VCaP (cell line): ENCODE measurements at regions not wholly inside any gene's neighbourhood (a gene's known extent, or its start where the extent isn't known, plus 50 kb on each side); places are given as distances from the start of the nearest gene placed in this dataset.

Experiments
- H3K27ac ChIP-seq: fragments of 450-650 bp; 2 replicates; pipeline ENCODE4 v1.5.1; 2017
- TF ChIP-seq, protein P1 (sequence below): fragments of 450-650 bp; conservative IDR thresholded peaks from 2 replicates; pipeline ENCODE4 v1.5.1; 2017; ENCODE audit warnings: mild to moderate bottlenecking, moderate library complexity

DNA sequence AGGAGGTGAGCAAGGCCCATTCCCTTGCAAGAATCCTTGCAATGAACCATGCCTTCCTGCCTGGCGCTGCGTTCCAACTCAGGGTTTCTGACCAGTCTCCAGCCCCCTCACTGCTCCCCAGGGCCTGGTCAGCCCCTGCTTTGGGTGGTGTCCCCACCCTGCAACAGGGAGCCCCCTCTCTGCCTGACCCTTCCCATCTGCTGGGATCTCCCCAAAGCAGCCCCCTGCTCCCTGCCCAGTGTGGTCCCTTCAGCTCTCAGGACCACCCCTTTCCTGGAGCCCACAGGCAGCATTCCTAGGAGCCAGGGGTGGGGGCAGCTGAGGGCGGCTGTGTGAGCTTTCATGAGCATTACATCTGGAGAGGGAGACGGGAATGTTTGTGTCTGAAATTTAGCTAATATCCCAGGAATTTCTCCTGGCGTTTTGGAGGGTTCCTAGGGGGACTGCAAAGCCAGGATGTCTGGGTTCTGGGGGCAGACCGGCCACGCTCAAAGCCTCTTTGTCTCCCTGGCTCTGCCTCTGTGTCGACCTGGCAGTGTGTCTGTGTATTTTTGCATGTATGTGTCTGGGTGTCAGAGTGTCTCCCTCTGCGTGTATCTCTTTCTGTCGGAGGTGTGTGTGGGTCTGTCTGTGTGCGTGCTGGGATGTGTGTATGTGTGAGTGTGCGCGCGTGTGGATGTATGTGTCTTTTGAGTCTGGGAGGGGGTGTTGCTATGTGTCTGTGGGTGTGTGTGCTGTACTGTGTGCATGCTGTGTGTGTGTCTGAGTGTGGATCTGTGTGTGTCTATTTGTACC lies 300.5 kb upstream of the ZMIZ1 start:
- TF ChIP-seq, protein P1, sequence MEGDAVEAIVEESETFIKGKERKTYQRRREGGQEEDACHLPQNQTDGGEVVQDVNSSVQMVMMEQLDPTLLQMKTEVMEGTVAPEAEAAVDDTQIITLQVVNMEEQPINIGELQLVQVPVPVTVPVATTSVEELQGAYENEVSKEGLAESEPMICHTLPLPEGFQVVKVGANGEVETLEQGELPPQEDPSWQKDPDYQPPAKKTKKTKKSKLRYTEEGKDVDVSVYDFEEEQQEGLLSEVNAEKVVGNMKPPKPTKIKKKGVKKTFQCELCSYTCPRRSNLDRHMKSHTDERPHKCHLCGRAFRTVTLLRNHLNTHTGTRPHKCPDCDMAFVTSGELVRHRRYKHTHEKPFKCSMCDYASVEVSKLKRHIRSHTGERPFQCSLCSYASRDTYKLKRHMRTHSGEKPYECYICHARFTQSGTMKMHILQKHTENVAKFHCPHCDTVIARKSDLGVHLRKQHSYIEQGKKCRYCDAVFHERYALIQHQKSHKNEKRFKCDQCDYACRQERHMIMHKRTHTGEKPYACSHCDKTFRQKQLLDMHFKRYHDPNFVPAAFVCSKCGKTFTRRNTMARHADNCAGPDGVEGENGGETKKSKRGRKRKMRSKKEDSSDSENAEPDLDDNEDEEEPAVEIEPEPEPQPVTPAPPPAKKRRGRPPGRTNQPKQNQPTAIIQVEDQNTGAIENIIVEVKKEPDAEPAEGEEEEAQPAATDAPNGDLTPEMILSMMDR = no peak
- no peak overlapping the region for H3K27ac ChIP-seq

DNA sequence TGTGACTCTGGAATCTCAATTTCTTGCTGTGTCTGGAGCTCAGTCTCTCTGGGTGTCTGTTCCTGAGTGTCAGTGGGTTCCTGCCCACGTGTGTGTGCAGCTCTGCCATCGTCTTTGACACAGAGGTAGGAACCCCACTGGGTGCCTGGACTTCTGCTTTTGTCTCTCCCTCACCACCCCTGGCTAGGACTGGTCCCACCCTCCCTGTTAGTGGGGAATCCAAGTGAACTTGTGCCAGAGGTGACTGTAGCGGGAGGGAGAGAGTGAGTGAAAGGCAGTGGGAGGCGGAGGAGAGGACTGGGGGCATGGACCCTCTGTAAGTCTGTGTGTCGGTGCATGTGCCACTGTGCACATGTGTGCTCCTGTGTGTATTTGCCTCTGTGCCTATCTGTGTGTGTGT lies 299.9 kb upstream of the ZMIZ1 start:
- TF ChIP-seq, protein P1 = no peak
- H3K27ac ChIP-seq = no peak overlapping the region

DNA sequence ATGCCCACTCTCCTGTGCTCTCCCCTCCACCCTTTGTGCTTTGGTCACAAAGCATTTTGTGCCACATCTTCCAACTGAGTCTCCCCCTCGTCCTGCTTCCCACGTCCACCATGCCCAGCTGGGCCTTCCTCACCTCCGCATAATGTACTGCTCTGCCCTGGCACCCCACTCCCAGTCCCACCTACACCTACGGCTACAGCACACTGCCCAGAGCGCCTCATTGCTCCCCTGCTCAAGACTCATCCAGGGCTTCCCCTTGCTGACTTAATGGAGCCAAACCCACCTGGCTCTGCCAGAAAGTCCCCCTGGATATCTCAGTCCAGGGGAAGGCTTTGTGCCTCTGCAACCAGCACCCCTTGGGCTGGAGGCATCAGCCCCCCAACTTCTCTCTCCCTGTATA lies 299.2 kb upstream of the ZMIZ1 start:
- TF ChIP-seq, protein P1 = no peak
- no peak overlapping the region for H3K27ac ChIP-seq

DNA sequence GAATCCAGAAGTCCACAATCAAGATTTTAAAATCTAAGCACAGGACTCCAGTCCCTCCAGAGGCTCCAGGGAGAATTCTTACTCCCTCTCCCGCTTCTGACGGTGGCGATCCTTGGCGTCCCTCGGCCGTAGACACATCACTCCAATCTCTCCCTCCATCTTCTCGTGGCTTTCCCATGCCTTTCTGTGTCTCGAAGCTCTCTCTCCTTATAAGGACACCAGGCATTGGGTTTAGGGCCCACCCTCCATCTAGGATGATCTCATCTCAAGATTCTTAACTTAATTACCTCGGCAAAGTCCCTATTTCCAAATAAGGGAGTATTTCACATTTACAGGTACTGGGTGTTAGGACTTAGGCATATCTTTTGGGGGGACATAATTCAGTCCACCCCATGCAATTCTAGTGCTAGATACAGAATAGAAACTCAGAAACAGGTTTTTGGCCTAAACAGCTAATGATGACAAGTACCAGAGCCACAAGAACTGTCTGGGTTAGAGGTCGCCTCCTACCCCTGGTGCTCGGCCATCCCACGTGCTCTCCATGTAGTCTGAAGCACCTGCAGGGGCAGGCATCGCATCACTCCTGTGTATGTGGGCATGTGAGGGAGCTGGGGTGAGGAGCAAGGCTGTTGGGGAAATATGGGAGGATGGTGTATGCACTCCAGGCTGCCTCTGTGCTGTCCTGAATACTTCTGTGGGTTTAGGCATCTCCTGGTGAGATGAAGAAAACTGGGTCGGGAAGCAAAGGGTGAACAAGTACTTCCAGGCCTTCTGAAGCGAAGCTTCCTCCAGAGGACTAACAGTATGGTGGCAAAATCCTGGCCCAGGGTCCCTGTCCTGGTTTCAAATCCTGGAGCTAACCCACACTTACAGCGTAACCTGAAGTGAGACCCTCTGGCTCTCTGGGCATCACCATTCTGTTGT lies 298.3 kb upstream of the ZMIZ1 start:
- H3K27ac ChIP-seq = no peak overlapping the region
- TF ChIP-seq, protein P1 = no peak

DNA sequence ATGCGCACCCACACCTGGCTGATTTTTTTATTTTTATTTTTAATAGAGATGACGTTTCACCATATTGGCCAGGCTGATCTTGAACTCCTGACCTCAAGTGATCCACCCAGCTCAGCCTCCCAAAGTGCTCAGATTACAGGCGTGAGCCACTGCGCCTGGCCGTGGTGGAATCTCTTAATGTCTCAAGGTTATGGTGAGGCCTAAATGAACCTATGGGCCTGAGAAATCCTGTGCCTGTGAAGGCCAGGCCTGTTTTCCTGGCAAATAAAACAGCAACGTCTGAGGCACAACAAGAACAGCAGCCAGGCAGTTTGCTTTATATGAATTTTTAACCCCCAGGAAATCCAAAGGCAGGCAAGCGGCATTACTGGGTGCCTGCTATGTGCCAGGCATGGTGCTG lies 297.5 kb upstream of the ZMIZ1 start:
- no peak overlapping the region for H3K27ac ChIP-seq
- TF ChIP-seq, protein P1 = no peak

DNA sequence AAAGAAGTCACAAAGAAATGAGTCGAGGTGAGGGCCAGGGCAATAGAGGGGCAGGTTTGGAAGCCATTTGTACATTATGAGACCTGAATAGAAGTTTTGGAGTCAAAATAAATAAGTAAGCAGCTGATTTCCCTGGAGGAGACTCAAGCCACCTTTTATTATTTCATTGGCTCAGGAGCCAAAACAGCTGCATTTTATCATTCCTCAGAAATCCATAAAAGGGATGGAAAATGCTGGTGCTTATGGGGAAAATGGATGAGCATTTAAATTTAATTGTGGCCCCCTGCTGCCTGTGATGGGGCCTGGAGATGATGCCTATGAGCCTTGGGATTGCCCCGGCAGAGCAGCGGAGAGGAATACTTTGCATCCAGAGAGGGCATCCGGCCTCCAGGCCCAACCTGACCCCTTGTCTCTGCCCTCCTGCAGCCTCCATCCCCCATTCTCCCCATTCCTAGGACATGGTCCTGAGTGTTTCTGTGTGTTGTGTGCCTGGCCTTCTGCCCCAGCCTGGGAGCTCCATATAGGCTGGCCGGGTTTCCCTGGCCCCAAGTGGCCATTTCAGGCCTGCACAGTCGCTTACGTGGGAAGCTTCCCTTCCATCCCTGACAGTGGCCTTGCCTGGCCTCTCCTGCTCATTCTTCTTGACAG lies 296.8 kb upstream of the ZMIZ1 start:
- TF ChIP-seq, protein P1 = no peak
- H3K27ac ChIP-seq = no peak overlapping the region

DNA sequence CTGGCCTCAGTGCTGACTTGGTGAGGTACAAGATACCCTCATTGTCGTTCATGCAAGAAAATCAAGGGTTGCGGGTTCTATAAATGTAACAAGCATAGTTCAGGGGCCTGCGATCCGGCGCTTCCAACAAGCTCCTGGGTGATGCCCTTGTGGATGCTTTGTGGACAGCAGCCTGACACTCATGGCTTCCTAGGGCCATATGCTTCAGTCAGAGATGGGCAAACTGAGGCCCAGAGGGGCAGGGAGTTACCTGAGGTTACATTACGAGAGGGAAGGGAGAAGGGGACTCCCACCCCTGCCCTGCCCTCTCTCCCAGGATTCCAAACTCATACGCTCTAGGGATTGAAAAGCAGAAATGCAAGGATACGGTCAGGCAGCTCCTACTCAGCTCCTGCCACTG lies 296.3 kb upstream of the ZMIZ1 start:
- TF ChIP-seq, protein P1 = no peak
- H3K27ac ChIP-seq = no peak overlapping the region
